Erythroblast (primary cell): ENCODE measurements at regions not wholly inside any gene's neighbourhood (a gene's known extent, or its start where the extent isn't known, plus 50 kb on each side); places are given as distances from the start of the nearest gene placed in this dataset.

ENCODE experiments used
- GATA1 ChIP-seq: IDR thresholded peaks from 2 replicates; pipeline ENCODE4 v1.6.1; 2011; ENCODE audit warnings: low read depth, mild to moderate bottlenecking, control low read depth, low read length, moderate library complexity
- POLR2A ChIP-seq: IDR thresholded peaks from 2 replicates; pipeline ENCODE4 v1.6.1; 2011; ENCODE audit warnings: mild to moderate bottlenecking, low read length

DNA sequence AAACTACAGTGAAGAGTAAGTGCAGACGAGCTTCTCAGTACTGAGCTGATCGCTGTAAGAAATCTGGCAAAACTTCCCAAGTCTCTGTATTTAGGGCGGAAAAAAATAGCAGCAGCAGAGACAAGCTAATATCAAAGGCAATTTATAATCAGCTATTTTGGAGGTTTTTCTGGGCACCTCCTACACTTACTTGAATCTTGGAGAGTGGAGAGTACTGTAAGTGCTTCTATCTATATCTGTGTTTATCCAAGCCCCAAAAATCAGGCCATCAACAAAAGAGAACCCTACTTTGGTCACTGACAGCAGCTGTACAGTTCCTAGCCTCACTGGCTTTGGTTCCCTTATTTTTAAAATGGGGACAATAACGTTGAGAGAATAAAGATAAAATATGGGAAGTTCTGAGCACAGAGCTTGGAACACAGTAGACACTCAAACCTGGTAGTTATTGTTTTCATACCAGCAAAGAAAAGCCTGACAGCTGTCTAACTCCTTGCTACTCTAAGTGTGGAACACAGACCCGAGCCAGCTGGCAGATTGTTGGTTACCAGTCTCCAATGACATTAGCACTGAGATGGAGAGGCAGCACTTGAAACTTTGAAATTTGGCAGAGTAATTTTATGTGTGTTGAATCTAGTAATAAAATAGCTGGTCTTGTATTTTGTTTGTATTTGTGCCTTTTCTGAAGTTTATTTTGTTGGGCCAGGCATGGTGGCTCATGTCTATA, 96.0 kb upstream of the SLC28A3 start:
- no peak for TF ChIP-seq POLR2A
- TF ChIP-seq GATA1, result no peak
